H1 (cell line): ENCODE measurements at regions not wholly inside any gene's neighbourhood (a gene's known extent, or its start where the extent isn't known, plus 50 kb on each side); places are given as distances from the start of the nearest gene placed in this dataset.

Experiments
- CHD2 ChIP-seq: IDR thresholded peaks from 2 replicates; pipeline ENCODE4 v1.6.1; 2012; ENCODE audit warnings: low read length, improper control_type of control experiment
- EZH2 ChIP-seq: fragments of 200-600 bp; sonication (generic); IDR thresholded peaks from 2 replicates; pipeline ENCODE4 v1.7.1; 2012; ENCODE audit warnings: low read depth, mild to moderate bottlenecking, moderate library complexity, low read length, inconsistent platforms; ENCODE audit not compliant: severe bottlenecking
- KDM1A ChIP-seq: fragments of 200-600, 300-600 bp; sonication (generic); IDR thresholded peaks from 2 replicates; pipeline ENCODE4 v1.7.1; 2016; ENCODE audit warnings: mild to moderate bottlenecking, low read length, borderline replicate concordance
- POLR2A ChIP-seq, 2 experiments: IDR thresholded peaks; 1 replicate in 1 of 2; 2 replicates in 1 of 2; pipeline ENCODE4 v1.6.1; 2011; ENCODE audit warnings: low read depth in 2 of 2, low read length in 2 of 2, mild to moderate bottlenecking in 2 of 2; ENCODE audit errors: control extremely low read depth in 1 of 2
- RAD21 ChIP-seq, 2 experiments: IDR thresholded peaks in 1 of 2; conservative IDR thresholded peaks in 1 of 2; 2 replicates each; pipeline ENCODE4 v1.6.1; 2011; ENCODE audit warnings: low read depth in 2 of 2, low read length in 2 of 2, improper control_type of control experiment in 1 of 2, inconsistent platforms in 1 of 2, mild to moderate bottlenecking in 1 of 2, moderate library complexity in 1 of 2
- SIN3A ChIP-seq, 2 experiments: IDR thresholded peaks in 1 of 2; conservative IDR thresholded peaks in 1 of 2; 2 replicates each; pipeline ENCODE4 v1.6.1; 2011 to 2012; ENCODE audit warnings: low read length in 2 of 2, improper control_type of control experiment in 1 of 2, low read depth in 1 of 2, mild to moderate bottlenecking in 1 of 2
- TF ChIP-seq, protein P1 (sequence below), 3 experiments: IDR thresholded peaks; 1 replicate in 2 of 3; 2 replicates in 1 of 3; pipeline versions ENCODE4 v1.5.1 to v1.6.1; 2011; ENCODE audit warnings: low read length in 3 of 3, mild to moderate bottlenecking in 3 of 3, inconsistent platforms in 2 of 3, low read depth in 1 of 3, moderate library complexity in 1 of 3; ENCODE audit not compliant: insufficient read depth in 1 of 3; ENCODE audit errors: control extremely low read depth in 1 of 3
- TF ChIP-seq, protein P2 (sequence below): IDR thresholded peaks from 2 replicates; pipeline ENCODE4 v1.6.1; 2012; ENCODE audit warnings: inconsistent platforms

DNA sequence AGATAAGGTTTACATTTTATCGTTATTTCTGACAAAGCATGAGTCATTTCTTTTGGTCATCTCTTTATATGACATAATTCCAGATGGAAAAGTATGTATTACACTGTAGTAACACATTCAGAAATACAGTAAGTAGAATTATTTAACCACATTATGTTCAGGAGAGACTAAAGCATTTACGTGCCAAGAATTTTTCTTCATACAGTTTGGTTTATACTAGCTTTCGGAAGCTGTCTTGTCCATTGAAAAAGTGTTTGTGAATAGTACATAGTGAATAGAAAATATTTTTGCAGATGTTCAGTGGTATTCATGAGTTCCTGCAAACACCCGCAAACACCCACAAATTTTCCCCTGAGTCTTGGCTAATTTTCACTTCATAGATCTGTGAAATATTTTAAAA lies 1033.0 kb upstream of the INTU start:
- TF ChIP-seq, protein P1, sequence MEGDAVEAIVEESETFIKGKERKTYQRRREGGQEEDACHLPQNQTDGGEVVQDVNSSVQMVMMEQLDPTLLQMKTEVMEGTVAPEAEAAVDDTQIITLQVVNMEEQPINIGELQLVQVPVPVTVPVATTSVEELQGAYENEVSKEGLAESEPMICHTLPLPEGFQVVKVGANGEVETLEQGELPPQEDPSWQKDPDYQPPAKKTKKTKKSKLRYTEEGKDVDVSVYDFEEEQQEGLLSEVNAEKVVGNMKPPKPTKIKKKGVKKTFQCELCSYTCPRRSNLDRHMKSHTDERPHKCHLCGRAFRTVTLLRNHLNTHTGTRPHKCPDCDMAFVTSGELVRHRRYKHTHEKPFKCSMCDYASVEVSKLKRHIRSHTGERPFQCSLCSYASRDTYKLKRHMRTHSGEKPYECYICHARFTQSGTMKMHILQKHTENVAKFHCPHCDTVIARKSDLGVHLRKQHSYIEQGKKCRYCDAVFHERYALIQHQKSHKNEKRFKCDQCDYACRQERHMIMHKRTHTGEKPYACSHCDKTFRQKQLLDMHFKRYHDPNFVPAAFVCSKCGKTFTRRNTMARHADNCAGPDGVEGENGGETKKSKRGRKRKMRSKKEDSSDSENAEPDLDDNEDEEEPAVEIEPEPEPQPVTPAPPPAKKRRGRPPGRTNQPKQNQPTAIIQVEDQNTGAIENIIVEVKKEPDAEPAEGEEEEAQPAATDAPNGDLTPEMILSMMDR (IDR thresholded peaks at IDR 0.05; ENCODE audit: control extremely low read depth in 1 of 3, insufficient read depth in 1 of 3, low read depth in 1 of 3, low read length in 3 of 3) = no peak
- TF ChIP-seq, protein P2, sequence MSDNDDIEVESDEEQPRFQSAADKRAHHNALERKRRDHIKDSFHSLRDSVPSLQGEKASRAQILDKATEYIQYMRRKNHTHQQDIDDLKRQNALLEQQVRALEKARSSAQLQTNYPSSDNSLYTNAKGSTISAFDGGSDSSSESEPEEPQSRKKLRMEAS = no peak
- TF ChIP-seq CHD2 = no peak
- no peak for TF ChIP-seq EZH2
- TF ChIP-seq SIN3A (conservative IDR thresholded peaks at IDR 0.05 in 1 of 2, IDR thresholded peaks at IDR 0.05 in 1 of 2; ENCODE audit: low read depth in 1 of 2, low read length in 2 of 2) = no peak
- no peak for TF ChIP-seq KDM1A
- TF ChIP-seq RAD21 (IDR thresholded peaks at IDR 0.05 in 1 of 2, conservative IDR thresholded peaks at IDR 0.05 in 1 of 2; ENCODE audit: low read depth in 2 of 2, low read length in 2 of 2) = no peak
- no peak for TF ChIP-seq POLR2A (IDR thresholded peaks at IDR 0.05; ENCODE audit: control extremely low read depth in 1 of 2, low read depth in 2 of 2, low read length in 2 of 2)
